ENCODE measurements at regions not wholly inside any gene's neighbourhood (a gene's known extent, or its start where the extent isn't known, plus 50 kb on each side); places are given as distances from the start of the nearest gene placed in this dataset.
"Not testable (repeated sequence)": the region's sequence is repeated elsewhere in the genome, so short reads cannot be mapped to it uniquely, and the experiment has no call there.

DNA sequence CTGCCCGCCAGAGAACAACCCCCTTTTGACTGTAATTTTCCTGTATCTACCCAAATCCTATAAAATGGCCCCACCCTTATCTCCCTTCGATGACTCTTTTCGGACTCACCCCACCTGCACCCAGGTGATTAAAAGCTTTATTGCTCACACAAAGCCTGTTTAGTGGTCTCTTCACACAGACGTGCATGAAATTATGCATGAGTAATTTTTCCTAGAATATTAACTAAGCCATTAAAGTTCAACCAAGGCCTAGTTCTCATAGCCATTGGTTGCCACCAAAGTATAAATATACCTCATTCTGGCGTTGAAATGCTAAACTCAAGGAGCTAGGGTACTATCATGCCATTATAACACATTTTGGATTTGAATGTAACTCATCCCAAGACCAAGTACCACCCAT is 243.9 kb downstream of the ZNF608 start:
- no peak for DNase-seq

DNA sequence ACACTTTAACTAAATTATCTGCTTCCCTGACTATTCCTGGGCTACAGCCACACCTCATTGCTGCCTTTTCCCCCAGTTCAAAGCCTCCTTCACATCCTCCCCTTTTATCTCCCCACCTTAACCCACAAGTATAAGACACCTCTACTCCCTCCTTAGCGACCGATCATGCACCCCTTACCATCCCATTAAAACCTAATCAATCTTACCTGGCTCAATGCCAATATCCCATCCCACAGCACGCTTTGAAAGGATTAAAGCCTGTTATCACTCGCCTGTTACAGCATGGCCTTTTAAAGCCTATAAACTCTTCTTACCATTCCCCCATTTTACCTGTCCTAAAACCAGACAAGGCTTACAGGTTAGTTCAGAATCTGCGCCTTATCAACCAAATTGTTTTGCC is 246.6 kb downstream of the ZNF608 start:
- DNase-seq = not testable (repeated sequence)

DNA sequence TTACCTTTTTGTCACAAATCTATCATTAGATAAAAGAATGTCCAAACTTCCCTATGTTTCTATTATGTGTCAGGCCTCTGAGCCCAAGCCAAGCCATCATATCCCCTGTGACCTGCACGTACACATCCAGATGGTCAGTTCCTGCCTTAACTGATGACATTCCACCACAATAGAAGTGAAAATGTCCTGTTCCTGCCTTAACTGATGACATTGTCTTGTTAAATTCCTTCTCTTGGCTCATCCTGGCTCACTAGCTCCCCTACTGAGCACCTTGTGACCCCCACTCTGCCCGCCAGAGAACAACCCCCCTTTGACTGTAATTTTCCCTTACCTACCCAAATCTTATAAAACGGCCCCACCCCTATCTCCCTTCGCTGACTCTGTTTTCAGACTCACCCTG is 249.5 kb downstream of the ZNF608 start:
- DNase-seq = not testable (repeated sequence)

DNA sequence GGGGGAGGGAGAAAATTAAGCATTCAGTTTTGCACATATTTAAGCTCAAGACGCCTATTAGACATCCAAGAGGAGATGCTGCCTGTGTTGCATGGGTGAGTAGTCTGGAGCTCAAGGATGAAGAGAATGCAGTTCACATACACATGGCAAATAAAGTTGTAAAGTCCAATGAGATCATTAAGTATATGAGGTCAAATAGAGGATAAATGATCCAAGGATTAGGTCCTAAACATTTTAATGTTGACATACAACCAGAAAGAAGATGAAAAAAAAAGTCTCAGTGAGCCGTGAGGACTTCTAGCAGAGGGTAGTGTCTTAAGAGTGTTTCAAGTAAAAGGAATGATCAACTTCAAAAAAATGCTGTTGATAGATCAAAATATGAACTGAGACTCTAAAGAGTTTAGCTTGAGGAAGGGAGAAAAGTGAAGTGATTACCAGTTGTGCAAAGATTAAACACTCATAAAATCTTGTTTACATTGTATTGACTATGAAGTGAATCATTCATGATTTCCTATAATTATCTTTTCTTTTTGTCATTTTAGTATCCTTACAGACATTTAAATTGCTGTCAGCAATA is 251.8 kb downstream of the ZNF608 start:
- no peak for DNase-seq

DNA sequence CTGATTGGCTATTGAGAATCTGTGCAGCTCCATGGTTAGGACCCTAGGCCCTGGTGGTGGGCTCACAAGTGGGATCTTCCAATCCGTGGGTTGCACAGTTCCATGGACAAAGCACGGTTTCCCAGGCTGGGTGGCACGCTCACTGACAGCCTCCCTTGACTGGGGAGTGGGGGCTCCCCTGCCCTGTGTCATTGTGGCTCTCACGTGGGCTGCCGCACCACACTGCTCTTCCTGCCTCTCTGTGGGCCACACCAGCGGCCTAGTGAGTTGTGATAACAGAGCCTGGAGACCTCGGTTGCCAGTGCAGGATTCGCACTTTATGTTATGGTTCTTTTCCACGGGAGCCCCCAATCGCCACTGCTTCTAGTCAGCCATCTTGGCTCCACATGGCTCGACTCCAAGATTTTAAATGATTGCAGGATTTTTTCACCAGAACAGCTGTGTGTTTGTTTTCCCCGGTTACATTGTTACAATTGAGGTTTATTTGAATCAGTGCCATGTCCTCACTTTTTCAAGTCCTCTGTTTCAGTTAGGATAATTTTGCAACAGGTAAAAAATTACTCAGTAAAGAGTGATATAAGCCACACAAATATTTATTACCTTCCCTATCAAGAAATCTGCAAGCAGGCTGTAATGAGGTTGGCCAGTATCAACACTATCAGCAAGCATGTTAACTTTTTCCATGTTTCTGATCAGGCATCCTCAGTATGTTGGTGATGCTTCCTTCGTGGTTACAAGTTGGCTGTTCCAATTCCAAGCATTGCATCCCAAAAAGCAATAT is 253.8 kb downstream of the ZNF608 start:
- no peak for DNase-seq

DNA sequence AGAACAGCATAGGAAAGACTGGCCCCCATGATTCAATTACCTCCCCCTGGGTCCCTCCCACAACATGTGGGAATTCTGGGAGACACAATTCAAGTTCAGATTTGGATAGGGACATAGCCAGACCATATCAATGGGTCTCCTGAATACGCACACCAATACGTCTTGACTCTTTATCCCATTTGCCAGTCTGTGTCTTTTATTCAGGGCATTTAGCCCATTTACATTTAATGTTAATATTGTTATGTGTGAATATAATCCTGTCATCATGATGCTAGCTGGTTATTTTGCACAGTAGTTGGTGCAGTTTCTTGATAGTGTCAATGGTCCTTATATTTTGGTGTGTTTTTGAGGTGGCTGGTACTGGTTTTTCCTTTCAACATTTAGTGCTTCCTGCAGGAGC is 256.1 kb downstream of the ZNF608 start:
- not testable (repeated sequence) for DNase-seq

DNA sequence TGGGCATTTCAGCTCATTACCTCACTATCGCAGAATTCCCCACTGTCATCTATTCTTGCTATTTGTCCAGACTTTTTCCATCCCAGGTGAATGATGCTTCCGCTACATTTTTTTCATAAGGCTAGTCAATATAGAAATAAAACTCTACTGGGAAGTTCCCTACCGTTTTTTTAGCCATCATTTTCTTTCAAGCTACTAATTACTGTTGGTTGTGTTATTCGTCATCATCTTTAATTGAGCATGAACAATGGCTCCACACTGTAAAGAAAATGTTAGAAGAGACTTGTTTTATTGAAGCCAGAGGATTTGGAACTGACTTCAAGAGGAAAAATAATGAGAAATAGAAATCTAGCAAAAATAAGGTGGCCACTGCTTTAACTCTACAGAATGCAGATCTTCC is 265.0 kb downstream of the ZNF608 start:
- no peak for DNase-seq

DNA sequence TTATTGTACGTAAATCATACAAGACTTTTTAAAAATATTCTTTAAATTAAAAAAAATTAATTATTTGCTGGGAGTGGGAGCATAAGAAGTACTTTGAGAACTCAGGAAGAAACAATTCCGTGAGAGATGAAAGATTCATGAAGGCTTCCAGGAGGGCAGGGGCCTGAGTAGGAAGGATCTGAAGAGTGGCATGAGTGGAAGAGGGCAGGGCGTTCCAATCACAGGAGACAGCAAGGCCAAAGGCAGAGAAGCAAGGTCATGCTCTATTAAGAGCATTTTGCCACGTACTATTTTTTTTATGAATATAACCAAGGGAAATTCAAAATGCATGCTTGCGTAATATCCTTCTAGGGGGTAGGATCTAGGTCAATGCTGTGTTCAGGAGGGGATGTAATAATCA is 265.5 kb downstream of the ZNF608 start:
- no peak for DNase-seq

DNA sequence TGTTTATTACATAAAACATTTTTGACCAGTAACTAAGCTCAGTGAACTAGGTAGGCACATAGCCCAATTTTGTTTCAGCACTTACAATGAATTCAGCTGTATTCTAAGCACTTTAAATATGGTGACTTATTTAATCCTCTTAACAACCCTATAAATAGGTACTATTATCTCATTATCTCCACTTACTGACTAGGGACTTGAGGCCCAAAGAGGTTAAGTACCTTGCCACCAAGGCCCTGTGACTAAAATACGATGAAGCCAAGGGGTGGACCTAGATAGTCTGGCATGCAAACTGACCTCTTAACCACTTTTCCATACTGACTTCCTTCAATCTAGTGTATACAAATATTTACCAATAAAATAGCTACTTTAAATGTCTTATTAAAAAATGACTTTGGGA is 266.4 kb downstream of the ZNF608 start:
- DNase-seq = no peak

DNA sequence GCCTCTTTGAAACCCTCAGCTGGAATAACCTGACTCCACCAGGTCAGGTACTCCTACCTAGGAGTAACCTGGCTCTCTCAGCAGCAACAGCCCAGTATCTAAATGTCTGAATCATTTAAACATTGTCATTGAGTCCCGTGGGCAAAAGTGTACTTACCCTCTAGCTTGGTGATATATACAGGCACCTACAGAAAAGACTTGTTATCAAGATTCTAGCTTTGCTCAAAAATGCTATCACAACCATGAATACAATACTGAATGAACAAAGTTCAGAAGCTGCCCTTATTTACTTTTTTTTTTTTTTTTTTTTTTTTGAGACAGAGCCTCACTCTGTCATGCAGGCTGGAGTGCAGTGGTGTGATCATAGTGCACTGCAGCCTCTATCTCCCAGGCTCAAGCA is 268.2 kb downstream of the ZNF608 start:
- DNase-seq = no peak

DNA sequence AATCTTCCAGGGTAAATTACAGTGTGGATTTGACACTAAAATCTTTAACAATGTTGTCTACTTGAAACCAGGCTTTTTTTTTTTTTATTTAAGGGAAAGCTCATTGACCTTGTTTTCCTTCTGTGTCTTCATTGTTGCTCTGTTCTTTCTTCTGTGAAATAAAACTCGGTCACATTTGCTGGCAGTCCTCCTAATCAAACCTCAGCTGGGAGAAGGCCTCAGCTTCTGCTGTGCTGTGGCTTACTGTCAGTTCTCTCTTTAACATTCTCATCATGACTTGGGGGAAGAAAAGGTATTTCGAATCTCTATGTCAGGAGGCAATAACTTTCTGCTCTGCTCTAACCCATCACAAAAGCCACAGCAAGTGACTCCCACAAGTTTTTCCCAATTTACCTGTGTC is 268.9 kb downstream of the ZNF608 start:
- DNase-seq = no peak

DNA sequence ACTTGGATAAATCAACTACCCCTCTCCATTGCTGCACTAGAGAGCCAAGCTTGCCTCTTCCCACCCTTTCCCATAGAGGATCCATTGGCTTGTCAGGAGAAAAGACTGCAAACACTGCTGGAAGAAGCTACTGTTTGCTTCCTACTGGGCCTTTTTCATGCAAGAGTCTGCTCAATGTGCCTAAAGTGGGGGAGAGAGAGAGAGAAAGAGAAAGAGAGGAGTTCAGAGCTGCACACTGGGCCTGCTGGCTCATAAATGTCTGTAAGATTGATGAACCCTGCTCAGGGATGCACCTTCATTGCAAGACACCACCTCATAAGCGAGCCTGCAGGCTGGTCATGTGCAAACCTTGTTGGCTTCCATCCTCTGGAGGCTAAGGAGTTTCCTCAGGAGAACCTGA is 269.4 kb downstream of the ZNF608 start:
- DNase-seq = no peak

DNA sequence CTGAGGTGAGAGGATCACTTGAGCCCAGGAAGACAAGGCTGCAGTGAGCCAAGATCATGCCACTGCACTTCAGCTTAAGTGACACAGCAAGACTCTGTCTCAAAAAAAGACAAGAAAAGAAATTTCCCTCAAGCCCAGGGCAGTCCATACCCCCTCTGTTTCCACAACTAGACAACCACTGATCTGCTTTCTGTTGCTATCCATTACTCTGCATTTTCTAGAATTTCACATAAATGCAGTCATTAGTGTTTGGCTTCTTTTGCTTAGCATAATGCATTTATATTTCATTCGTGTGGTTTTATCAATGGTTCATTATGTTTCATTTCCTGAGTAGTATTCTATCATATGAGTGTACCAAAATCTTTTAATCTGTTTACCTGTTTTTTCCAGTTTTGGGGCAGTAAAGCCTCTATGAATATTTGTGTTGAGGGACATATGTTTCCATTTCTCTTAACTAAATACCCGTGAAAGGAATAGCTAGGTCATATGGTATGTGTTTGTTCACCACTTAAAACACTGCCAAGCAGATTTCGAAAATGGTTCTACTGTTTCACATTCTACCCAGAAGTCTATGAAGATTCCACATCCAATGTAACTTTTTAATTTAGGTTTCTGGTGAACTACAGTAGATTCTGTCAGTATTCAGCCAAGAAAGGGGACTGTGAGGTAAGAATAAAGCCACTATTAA is 271.8 kb downstream of the ZNF608 start:
- DNase-seq = no peak

DNA sequence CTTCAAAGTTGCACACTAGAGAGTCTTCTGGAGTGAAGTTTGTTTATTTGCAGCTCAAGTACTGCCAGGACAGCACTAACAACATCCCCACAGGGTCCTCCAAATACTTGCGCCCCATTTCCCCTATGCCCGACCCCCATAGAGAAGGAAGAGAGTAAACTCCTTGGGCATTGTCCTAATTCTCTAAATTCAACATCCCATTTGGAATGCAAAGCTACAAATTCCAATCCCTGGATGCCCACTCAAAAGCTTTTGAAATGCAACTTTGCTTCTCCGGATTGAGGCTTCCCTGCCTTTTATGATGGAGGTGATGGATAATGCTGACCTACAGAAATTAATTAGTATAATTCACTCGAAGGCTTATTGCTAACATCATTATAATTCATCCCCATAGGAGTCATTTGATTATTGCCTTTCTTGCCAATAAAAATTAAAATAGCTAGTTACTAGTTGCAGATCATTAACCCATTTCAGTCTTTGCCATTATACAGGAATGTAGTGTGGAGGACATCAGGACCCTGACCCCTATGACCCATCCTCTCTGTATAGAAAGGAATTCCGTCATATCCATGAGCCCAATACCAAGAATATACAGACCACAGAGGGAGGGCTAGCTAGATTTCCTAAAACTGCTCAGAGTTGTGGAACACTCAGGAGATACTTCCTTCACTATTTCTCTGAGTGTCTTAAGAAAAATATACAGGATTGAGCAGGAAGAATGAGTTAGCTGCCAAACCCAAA is 277.6 kb downstream of the ZNF608 start:
- no peak for DNase-seq

DNA sequence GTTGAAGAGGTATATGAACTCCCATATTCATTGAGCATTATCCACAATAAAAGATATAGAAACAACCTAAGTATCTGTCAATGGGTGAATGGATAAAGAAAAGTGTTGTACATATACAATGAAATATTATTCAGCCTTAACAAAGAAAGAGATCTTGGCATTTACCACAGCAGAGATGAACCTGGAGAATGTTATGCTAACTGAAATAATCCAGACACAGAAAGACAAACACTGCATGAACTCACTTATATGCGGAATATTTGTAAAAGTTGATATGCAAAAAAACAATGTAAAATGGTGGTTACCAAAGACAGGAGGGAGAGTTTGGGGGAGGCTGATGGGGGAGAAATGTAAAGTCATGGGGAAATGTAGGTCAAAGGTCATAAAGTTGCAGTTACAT is 278.7 kb downstream of the ZNF608 start:
- DNase-seq = no peak

DNA sequence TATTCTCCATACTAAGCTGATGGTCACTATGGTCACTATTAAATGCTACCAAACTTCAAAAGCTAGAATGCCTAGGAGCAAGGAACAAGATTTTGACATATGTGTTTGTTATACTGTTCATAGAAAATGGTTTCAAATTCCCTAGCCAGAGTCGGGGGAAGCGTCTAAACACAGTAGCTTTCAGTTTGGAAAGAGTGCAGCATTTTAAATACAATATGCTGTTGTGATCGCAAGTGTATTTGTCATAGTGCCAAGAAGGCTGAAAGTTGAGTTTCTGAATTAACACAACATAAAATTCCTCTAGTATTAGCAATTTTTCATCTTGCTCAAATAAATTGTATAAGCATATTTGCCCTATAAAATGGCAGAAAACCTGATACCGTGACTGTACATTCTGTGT is 280.4 kb downstream of the ZNF608 start:
- DNase-seq = no peak

DNA sequence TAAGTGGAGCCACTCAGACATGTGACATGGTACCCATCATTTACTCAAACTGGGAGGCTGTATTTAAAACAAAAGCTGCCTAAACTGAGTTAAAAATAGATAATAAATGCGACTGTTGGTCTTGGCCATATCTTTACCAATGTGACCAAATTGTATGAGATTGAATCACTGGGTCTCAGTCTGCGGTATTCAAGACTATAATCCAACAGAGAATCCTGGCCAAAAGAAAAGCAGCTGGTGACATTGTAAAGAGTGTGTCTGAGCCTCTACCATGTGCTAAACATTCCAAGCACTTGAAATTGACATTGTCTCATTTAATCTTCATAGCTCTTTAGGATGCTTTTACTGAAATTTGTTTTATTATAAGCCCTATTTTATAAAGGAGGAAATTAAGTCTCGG is 282.6 kb downstream of the ZNF608 start:
- DNase-seq = no peak

DNA sequence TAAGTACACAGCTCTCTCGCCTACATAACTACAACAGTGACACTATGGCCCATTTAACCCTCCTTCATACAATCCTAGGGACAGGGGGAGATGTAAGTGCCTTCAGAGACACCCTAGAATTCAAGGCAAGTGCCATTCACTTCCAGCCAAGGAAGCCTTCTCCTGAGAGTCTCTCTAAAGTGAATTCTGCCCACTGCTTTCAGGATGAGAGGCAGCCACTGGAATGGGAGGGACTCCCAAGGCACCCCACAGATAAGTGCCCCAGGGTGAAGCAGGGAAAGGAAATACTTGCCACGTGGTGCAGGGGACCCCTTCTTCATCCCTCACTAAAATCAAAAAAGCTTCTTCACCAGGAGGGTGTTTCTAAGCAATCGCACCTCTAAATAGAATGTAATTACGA is 283.7 kb downstream of the ZNF608 start:
- no peak for DNase-seq

DNA sequence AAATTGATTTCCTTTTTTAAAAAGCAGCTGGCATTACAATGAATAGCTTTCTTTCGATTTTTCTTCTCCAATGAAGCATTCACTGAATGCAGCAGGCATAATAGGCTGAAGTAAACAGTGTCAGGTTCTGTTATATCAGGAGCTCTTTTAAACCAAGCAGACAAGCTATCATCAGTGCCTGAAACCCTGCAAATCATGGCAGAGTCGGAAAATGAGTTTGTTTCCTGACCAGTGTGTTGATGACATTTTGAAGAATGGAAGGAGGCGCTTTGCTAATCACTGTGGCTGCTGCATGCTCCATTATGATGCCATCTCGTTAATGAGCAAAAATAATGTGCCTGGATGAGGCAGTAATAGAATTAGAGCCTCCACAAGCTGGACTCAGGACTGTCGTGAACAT is 284.5 kb downstream of the ZNF608 start:
- DNase-seq = no peak

DNA sequence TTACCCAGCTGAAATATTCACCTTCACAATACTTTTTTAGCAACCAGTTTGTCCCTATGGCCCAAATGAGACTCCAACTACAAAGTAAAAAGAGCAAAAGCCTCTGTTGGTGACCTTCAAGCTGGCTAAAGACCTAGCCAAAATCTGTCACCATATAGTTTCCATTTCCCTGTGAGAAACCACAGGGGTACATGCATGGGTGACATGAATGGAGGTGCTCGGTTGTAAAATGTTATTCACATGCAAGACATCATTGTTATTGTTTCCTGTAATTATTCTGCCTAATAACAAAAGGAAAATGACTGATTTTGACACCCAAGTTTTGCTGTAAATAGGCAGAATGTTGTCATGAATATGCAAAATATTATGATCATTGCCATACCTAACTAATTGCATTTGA is 285.3 kb downstream of the ZNF608 start:
- no peak for DNase-seq

DNA sequence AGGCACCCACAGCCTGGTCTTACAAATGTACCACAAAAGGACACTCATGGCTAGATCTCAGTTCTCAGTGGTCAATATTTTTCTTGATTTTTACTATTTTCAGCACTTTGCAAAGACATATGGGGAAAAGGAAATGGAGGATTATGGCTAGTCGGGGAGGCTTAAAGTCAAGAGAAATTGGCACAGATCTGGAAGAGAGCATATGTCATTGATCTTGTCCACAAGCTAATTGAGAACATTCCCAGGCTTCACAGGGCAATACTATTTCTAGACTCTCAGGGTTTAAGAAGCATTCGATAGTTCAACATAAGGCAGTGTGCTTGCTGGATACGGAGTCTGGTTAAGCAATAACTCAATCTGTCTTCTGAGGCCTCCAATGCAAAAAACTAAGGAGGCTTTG is 285.8 kb downstream of the ZNF608 start:
- peak; percentile 5 for DNase-seq

DNA sequence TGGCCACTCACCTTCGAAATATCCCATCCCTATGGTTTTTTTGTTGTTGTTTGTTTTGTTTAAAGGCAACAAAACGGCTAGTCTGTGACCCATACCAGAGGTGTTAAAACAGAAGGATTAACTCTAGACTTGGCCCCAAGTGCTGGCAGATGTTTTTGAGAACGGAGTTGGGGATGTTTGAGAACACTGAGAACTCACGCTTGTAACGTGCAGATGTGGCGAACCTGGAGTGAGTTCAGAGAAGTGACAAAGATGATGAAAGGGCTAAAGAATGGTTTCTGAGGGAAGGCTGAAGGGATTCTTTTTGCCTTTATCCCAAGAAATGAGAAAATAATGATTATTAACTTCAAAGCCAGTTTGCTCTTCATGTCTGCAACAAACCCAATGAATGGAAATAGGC is 286.5 kb downstream of the ZNF608 start:
- no peak for DNase-seq

DNA sequence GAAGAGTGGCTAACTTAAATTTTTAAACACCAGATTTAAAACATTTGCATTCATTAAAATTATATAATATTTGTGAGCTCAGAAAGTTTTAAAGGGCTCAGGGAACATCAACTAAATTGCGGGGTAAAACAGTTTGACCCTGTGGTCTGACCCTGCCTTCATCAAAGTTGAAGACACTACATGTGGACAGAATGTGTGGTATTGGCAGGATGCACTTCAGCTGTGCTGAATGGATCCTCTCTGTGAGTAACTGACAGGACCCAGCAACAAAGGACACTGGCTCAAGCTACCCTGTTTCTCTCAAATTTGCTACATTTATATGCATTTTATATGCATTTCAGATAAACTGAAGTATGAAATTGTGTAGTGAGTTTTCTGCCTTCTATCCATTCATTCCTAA is 288.5 kb downstream of the ZNF608 start:
- DNase-seq = no peak

DNA sequence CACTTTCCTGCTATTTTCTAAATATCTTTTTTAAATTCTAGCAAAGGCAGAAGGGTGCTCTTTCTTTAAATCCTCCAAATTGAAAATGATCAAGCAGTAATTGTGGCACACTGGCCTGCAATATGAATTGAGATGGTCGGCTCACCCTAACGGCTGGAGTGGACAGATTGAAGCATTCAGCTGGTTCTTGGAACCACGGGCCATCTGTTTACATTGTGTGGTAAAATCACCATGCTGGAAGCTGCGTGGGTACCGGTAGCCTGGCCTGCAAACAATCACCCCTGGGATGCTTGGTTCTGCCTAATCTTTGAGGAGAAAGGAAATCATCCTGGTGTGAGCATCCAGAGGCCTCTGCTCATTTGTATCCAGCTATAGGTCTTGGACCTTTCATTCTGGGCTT is 289.3 kb downstream of the ZNF608 start:
- DNase-seq = peak; percentile 28
